Calu3 (cell line): ENCODE measurements at regions not wholly inside any gene's neighbourhood (a gene's known extent, or its start where the extent isn't known, plus 50 kb on each side); places are given as distances from the start of the nearest gene placed in this dataset.
"Not testable (repeated sequence)": the region's sequence is repeated elsewhere in the genome, so short reads cannot be mapped to it uniquely, and the experiment has no call there.

ENCODE experiments used
- BruUV-seq: library from RNA; stranded (reverse); fragments of 400-500 nt; replicated peaks from 2 replicates; lab custom pipeline; 2021; lab: Mats Ljungman, UMichigan
- CTCF ChIA-PET: fragments of 300-600 bp; sonication (Branson Sonifier 250); formaldehyde crosslinking; loops from one replicate; lab custom pipeline; 2022; ENCODE audit warnings: antibody characterized with exemption; lab: Charles Lee
- DNase-seq: peaks from one replicate; pipeline ENCODE4 v3.0.0; 2022
- H3K27ac Mint-ChIP-seq: one replicate; pipeline ENCODE4 v1.8.0; 2022; ENCODE audit warnings: mixed read lengths; ENCODE audit not compliant: unreplicated experiment
- H3K27me3 Mint-ChIP-seq: one replicate; pipeline ENCODE4 v1.8.0; 2022; ENCODE audit warnings: mixed read lengths; ENCODE audit not compliant: unreplicated experiment
- H3K36me3 Mint-ChIP-seq: one replicate; pipeline ENCODE4 v1.8.0; 2022; ENCODE audit warnings: mild to moderate bottlenecking, moderate library complexity, mixed read lengths; ENCODE audit not compliant: insufficient read depth, unreplicated experiment
- H3K4me1 Mint-ChIP-seq: one replicate; pipeline ENCODE4 v1.8.0; 2022; ENCODE audit warnings: mild to moderate bottlenecking, low read depth, mixed read lengths; ENCODE audit not compliant: unreplicated experiment
- H3K4me3 Mint-ChIP-seq: one replicate; pipeline ENCODE4 v1.8.0; 2022; ENCODE audit warnings: mild to moderate bottlenecking, low read depth, moderate library complexity, mixed read lengths; ENCODE audit not compliant: unreplicated experiment
- H3K9me3 Mint-ChIP-seq: one replicate; pipeline ENCODE4 v1.8.0; 2022; ENCODE audit warnings: low read depth, mixed read lengths; ENCODE audit not compliant: unreplicated experiment
- CTCF ChIP-seq: fragments of 200-600 bp; IDR thresholded peaks from one replicate; pipeline ENCODE4 v1.8.0; 2022; ENCODE audit warnings: antibody characterized with exemption; ENCODE audit not compliant: unreplicated experiment
- intact Hi-C: fragments of 100-400 bp; cut with micrococcal nuclease; formaldehyde crosslinking; loops from one replicate; pipeline ENCODE4 v1.10.0; 2022; ENCODE audit not compliant: unreplicated experiment

GRCh38 chr6:121619987-121620740, 184.7 kb downstream of the GJA1 start:
- no TSS peak for BruUV-seq
- Mint-ChIP-seq H3K27me3 (no peaks in the 10 kb centered on the region), H3K4me3 (no peak overlapping the region), H3K36me3 (no peaks in the 10 kb centered on the region), H3K9me3 (peaks cover 6% of the 10 kb centered on the region), H3K27ac (no peak overlapping the region), H3K4me1 (peaks cover 10% of the 10 kb centered on the region)
- DNase-seq, result no peak
- CTCF ChIA-PET, result no interaction called here
- intact Hi-C loops, result loop anchor here (10.0 kb wide), 1 partner anchor 225 kb away; no protein-coding TSS in a partner anchor
- no peak for TF ChIP-seq CTCF

DNA sequence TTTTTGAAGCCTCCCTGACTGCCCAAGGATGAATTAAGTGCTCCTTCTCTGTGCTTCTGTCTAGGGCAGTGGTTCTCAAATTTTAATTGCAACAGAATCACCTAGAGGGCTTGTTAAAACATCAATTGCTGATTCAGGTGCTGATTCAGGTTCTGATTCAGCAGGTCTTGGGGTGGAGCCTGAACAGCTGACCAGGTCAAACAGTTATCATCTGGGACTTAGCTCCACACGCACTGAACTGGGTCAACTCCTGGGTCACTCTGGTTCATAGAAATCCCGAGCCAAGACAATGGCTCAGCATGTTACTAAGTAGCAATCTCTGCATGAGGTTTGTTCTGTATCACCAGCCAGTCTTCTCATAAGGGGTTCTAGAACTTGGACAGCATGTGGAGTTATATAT, 192.3 kb downstream of the GJA1 start:
- intact Hi-C loops, result no loop called here
- Mint-ChIP-seq H3K4me3 (no peak overlapping the region), H3K36me3 (no peaks in the 10 kb centered on the region), H3K27me3 (no peaks in the 10 kb centered on the region), H3K4me1 (no peaks in the 10 kb centered on the region), H3K27ac (no peak overlapping the region), H3K9me3 (peaks cover 4% of the 10 kb centered on the region)
- no TSS peak for BruUV-seq
- TF ChIP-seq CTCF, result no peak
- DNase-seq, result no peak
- CTCF ChIA-PET, result no interaction called here

- Mint-ChIP-seq H3K36me3 (no peaks in the 10 kb centered on the region), H3K4me1 (no peaks in the 10 kb centered on the region), H3K9me3 (no peaks in the 10 kb centered on the region), H3K4me3 (no peak overlapping the region), H3K27me3 (no peaks in the 10 kb centered on the region), H3K27ac (no peak overlapping the region)
- intact Hi-C loops, result no loop called here
- CTCF ChIA-PET, result no interaction called here
- TF ChIP-seq CTCF, result no peak
- no peak for DNase-seq
- BruUV-seq, result no TSS peak
These were observed 195.3 kb downstream of the GJA1 start for GRCh38 chr6:121630716-121631115.

- CTCF ChIA-PET, H3K9me3 Mint-ChIP-seq, BruUV-seq: not testable (repeated sequence)
These were observed 196.3 kb downstream of the GJA1 start for GRCh38 chr6:121631752-121632151.

DNA sequence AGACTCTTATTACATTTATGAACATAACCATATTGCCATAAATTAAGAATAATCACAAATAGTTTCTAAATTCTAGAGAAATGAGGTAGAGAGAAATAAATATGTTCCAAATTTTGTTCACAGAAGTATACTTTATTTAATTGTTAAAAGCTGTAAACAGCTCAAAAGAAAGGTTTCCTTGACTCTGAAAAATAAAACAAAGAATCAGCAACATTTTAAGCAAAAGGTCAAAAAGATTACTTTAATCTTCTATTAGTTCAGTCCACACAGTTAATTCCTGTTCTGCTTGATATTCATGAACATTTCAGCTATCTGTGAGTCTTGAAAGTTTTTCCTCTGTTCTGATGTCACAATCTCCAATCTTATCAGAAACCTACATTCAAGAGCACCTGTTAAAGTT, 197.9 kb downstream of the GJA1 start:
- no peak for TF ChIP-seq CTCF
- CTCF ChIA-PET, result no interaction called here
- intact Hi-C loops, result no loop called here
- Mint-ChIP-seq H3K4me1 (no peaks in the 10 kb centered on the region), H3K27ac (no peak overlapping the region), H3K4me3 (no peak overlapping the region), H3K36me3 (no peaks in the 10 kb centered on the region), H3K9me3 (peaks cover 2% of the 10 kb centered on the region), H3K27me3 (no peaks in the 10 kb centered on the region)
- no TSS peak for BruUV-seq
- DNase-seq, result no peak

More at GRCh38 chr6:121631752-121632151, 196.3 kb downstream of the GJA1 start:
- intact Hi-C loops, DNase-seq, H3K4me3 Mint-ChIP-seq, H3K4me1 Mint-ChIP-seq, H3K27me3 Mint-ChIP-seq, H3K27ac Mint-ChIP-seq, H3K36me3 Mint-ChIP-seq: not testable (repeated sequence)

- CTCF ChIA-PET, H3K4me3 Mint-ChIP-seq, H3K36me3 Mint-ChIP-seq: not testable (repeated sequence)
These were observed 199.1 kb downstream of the GJA1 start for GRCh38 chr6:121634586-121634985.

More at GRCh38 chr6:121634586-121634985, 199.1 kb downstream of the GJA1 start:
- H3K27me3 Mint-ChIP-seq, intact Hi-C loops, H3K27ac Mint-ChIP-seq, BruUV-seq, H3K9me3 Mint-ChIP-seq, DNase-seq, H3K4me1 Mint-ChIP-seq: not testable (repeated sequence)
